ENCODE measurements at regions not wholly inside any gene's neighbourhood (a gene's known extent, or its start where the extent isn't known, plus 50 kb on each side); places are given as distances from the start of the nearest gene placed in this dataset.

- TF ChIP-seq ZNF324 (tag by site-specific recombination; IDR thresholded peaks at IDR 0.05) (no peak), ZNF776 (tag by site-specific recombination; IDR thresholded peaks at IDR 0.05; ENCODE audit: borderline replicate concordance) (no peak), ZNF175 (tag by site-specific recombination; IDR thresholded peaks at IDR 0.05) (no peak)
These were observed 82.3 kb upstream of the NYAP2 start for GRCh38 chr2:225317186-225317585.

Data from HEK293 (cell line).